ENCODE measurements at regions not wholly inside any gene's neighbourhood (a gene's known extent, or its start where the extent isn't known, plus 50 kb on each side); places are given as distances from the start of the nearest gene placed in this dataset.
"Not testable (repeated sequence)": the region's sequence is repeated elsewhere in the genome, so short reads cannot be mapped to it uniquely, and the experiment has no call there.

DNA sequence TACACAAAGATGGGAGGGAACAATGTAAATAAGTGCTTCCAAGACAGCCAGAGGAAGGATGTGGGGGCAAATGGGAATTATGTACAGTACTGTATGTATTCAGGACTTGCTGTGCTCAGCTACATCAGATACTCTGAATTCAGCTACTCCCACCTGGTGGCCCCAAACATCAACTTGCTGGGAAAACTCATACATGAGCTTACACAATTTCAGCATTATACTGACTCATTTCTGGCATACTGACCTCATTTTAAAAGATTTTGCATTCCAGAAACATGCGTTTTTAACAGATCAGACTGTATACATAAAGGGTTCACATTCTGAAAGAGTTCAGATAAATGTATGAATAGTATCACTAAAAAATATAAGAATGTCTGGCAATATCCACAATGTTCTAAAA is 59.7 kb downstream of the GPX5 start:
- peak; percentile 60 for DNase-seq

DNA sequence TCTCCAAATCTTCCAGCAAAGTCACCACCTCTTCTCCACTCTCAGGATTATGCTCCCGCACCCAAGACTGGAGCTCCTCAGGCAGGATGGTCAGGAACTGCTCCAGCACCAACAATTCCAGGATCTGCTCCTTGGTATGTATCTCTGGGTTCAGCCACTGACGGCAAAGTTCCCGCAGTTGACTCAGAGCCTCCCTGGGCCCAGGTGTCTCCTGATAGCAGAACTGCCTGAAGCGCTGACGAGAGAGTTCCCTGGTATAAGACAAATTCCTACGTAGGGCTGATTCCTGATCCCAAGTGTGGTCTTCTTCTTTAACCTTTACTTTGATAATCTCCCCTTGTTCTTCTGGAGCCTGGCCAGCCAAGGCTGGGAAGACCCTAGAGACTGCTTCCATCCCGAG is 60.6 kb downstream of the GPX5 start:
- DNase-seq = no peak

DNA sequence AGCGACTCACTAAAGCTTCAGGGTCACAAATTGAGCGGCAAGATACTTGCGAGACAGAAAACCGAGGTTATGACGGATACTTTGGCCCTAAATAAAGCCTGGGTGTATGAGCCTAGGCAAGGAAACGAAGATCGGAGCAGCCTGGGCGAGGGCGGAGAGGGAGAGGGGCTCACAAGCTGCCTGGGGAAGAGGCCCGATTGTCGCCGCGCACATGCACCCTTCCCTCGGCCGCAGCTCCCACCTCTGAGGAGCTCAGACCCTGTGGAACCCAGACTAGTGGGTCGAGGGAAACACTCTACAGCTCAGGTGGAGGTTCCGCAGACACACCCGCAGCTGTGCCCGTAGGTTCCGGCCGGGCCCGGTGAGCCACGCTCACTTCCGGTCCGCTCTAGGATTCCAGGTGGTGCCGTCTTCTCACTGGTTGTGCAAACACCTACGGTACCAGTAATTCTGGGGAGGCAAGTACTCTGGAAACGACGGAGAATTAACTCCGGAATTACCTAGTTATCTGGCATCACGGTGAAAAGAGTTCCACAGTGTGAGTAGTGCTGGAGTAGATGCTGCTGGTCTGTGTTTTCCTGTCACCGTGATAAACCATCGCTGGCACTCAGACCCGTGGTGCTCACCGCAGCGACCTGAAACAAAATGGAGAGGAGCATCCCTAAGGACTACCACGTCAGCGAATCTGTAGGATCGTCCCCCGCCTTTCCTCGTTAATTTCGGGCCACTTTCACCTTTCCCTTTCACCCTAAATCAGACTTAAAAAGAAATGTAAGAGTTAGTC is 61.5 kb downstream of the GPX5 start:
- DNase-seq = peak; percentile 31

DNA sequence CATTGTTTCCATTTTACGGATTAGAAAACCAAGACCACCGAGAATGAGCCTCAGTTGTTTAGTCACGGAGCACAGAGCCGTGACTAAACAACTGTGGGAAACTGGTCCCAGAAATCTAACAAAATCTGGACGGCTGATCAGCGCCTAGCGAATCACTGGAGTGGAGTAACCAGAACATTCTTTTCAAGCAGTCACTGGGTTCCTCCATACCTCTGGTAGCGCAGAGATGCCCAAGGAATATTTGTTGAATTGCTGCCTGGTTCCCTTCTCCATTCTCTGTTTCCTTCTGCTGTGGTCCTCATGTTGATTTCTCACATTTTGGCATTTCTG is 62.0 kb downstream of the GPX5 start:
- no peak for DNase-seq

DNA sequence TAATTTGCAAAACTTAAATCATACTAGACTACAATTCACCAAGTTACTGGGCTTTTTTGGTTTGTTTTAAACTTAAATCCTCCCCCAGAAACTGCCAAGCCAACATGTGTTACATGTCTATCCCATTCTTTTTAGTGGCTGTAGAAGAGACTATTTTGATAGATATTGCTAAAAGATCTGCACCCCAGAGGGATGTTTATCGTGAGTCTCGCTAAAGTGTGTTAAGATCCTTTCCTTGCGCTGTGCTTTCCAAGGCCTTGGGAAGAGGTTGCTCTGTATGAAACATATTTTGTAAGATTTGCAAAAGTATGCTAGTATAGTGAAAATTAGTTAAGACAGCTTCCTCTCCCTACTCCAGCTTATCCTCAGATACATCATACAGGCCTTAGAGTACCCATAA is 63.0 kb downstream of the GPX5 start:
- DNase-seq = no peak

DNA sequence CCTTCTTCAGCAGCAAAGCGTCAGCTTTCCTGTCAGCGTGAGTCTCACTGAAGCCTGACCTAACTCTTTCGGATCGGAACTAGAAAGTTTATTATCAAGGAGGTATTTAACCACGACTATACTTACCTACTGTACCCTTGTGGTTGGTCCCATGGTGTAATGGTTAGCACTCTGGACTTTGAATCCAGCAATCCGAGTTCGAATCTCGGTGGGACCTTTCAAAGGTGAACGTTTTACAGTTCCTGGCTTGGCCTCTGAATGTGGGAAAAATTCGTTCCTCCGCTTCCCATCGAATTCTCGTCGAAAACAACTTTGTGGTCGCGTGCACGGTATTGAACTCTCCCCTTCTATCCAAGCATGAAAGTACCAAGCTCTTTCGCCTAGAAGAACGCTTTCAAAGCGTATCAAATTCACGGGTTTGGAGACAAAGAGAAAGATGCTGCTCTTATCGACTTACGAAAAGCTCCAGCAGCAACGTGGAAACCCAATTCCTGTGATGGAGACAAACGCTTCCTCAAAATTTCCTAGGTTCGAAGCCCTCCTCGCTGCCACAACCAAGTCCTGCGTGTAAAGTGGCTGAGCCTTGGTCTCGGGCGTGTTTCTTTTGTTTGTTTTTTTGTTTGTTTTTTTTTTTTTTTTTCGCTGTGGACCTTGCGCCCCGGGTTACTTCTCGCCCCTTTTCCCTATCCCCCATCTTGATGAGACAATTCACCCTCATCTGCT is 63.7 kb downstream of the GPX5 start:
- DNase-seq = peak; percentile 95

DNA sequence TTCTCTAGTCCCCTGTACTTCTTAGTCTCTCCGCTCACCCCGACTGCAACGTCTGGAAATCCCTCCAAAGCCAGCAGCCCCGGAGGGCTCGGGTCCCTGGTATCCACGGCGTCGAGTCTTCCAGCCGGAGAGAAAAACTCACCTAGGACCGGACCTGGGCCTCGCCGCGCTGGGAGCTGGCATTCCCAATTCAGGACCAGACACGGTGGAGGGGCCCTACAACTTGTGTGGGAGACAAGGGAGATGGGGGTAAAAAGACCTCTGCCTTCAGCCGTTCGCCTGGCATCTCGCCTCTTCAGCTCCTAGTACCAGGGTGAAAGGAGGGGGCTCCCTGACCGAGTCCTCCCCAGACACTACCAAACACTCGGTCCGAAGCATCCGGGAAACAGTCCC is 64.3 kb downstream of the GPX5 start:
- no peak for DNase-seq

DNA sequence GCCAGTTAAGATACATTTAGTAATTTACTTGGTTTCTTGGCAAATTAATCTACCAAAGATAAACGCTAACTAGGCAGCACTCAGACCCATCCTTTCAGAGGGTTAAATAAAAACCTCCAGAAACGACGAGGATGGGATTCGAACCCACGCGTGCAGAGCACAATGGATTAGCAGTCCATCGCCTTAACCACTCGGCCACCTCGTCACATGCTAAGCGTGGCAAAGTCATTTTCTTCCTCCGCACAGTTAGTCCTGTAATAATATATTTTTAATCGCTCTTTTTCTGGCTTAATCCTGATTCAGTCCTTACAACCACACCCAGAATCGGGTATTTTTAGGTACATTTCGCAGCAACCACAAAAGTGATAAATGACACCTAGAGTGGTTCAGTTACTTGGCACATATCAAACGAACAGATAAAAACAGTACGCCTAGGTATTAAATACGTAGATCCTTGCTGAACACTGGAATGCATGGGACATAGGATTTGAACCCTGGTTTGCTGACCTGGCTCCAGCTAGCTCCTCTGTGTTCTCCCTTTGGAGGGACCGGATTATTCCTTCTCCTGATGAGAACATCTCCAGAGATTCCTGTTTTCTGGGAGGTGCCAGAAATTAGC is 71.6 kb downstream of the GPX5 start:
- DNase-seq = peak; percentile 67

DNA sequence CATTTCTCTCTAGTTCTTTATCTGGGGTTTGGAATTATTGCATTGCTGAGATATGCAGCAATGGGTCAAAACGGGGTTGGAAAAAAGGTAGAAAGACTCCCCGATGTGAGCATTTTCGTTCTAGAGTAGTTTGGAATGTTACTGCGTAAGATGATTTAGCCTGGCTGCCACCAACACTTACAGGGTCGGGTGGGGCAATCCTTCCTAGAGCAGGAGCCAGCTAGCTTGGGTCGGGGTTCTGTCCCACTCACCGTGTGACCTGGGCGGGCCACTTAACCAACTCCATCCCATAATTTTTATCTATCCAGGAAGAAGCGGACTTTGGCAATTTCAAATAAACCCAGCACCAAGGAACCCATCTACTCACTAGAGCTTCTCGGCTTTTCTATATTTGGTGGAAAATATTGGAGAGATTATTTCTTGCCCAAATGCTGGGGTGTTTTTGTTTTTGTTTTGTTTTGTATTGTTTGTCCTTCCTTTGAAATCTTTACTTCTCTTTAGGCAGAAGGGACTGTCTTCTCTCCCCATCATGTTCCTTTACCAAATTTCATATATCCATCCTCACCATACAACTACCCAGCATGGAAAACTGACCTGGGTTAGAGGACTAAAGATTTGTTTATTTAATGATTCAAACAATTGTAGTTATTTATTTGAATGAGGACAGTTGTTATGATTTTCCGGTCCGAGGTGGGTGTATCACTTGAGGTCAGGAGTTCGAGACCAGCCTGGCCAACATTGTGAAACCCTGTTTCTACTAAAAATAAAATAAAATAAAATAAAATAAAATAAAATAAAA is 72.4 kb downstream of the GPX5 start:
- no peak for DNase-seq

DNA sequence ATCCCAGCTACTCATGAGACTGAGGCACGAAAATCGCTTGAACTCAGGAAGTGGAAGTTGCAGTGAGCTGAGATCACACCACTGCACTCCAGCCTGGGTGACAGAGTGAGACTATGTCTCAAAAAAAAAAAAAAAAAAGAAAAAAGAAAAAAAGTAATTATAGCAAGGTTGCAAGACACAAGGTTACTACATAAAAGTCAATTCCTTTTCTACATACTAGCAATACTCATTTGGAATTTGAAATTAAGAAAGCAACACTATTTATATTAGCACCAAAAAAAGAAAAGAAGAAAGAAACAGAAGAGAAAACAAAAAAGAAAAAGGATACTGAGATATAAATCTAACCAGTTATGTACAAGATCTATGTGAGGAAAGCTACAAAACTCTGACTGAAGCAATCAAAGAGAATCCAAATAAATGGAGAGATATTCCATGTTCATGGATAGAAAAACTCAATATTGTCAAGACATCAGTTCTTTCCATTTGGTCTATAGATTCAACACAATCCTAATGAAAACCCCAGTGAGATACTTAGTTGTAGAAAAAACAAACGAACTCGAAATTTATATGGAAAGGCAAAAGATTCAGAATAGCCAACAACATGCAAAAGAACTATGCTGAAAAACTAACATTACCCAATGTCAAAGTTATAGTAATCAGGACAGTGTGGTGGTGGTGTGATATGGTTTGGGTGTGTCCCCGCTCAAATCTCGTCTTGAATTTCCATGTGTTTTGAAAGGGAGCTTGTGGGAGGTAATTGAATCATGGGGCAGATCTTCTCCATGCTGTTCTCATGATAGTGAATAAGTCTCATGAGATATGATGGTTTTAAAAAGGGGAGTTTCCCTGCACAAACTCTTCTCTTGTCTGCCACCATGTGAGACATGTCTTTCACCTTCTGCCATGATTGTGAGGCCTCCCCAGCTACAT is 73.3 kb downstream of the GPX5 start:
- DNase-seq = no peak

DNA sequence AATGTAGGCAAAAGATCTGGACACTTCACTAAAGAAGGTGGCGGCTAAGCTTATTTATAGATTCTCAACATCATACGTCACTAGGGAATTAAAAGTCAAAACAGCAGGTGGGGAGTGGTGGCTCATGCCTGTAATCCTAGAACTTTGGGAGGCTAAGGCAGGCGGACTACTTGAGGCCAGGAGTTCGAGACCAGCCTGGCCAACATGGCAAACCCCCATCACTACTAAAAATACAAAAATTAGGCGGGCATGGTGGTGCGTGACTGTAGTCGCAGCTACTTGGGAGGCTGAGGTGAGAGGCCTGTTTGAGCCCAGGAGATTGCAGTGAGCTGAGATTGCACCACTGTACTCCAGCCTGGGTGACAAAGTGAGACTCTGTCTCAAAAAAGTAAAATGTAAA is 74.6 kb downstream of the GPX5 start:
- no peak for DNase-seq

DNA sequence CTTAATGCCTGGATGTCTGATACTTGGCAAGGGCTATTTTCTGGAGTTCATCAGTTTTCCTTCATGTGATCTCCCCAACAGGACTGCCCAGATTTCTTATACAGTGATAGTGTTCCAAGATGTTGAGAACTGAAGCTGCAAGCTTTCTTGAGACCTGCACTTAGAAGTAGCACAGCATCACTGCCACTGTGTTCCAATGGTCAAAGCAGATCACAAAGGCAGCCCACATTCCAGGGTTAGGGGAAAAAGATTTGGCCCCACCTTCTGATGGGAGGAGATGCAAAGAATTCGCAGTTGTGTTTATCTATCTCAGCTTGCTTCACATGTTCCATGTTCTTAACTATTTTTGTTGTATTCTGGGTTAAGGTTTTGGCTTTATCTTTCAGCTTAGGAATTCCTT is 78.2 kb downstream of the GPX5 start:
- no peak for DNase-seq

DNA sequence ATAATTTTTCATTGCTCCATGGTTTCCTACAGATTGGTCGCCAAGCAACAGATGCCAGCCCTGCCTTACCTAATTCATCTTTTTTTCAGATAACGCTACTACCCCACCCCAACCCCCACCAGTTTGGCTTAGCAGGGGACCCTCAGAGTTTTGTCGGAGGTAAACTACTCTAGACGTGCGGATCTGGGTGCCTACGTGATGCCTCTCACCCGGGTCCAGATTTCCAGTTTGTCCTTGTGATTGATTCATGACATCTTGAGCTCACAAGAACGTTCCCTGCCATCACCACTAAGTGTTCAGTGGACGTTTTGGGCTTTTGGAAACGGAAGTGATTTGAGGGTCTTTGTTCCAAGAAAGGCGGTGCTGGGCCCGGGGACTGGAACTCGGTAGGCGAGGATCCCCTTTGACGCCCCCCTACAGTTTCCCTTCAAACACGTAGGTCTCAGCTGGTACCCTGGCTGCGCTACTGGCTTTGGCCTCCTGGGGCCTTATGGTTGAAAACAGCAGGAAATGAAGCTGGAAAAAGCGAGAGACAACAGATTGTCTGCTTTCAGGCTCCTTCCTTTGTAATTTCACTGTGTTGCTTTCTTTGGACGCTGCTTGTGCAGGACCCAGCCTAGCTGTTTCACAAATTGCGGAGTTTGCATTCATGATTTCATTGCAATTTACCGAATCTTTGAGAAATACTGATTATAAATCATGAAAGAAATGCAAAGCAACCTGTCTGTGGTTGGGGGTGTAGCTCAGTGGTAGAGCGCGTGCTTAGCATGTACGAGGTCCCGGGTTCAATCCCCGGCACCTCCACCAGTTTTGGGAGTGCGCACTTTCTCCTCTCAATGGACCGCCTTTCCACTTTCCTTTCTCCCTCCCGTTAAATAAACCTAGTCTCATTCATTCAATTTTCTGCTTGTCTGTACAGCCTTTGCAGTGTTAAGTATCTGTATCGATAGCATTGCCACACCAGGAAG is 81.0 kb downstream of the GPX5 start:
- DNase-seq = peak; percentile 85

DNA sequence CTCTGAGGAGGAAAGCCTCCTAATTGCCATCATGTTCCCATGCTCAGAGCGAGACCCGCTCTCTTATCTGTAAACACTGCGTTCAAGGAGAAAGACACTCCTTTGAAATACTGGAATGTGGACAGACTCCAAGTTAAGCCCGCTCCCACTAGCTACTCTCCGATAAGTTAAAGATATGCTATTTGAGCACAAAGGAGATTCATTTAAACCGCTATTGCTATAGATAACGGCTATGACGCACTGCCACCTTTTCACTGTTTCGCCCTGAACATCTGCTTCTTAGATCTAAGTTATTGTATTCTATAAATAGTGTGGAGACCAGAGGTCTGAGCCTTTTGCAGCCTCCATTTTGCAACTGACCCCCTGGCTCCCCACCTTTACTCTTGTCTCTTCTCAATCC is 82.3 kb downstream of the GPX5 start:
- DNase-seq = no peak

DNA sequence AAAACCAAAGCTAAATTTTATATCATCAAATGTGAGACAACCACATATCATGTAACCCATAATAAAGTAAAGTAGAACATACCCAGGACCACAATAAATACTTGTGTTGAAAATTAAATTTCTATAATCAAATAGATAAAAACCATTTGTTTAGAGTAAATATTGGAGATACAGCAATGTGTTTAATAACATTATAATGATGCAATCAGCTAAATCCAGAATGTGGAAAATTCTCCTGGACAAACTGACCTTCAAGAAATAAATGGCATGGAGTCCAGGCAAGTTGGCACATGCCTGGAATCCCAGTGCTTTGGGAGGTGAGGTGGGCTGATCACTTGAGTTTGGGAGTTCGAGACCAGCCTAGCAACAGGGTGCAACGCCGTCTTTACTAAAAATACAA is 84.0 kb downstream of the GPX5 start:
- no peak for DNase-seq

DNA sequence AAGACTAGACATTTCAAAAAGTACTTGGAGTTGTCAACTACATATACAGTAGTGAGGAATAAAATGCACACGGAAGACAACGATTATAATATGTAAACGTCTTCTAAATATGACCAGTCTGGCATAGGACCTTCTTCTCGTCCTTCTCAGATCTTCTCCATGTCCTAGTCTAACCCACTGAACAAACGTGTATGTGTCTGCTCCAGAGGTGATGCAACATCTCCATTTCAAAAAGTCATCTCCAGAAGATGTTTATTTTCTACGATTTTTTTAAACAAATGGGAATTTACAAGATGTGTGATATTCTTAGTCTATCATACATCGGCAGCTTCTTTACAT is 89.9 kb downstream of the GPX5 start:
- DNase-seq = no peak

DNA sequence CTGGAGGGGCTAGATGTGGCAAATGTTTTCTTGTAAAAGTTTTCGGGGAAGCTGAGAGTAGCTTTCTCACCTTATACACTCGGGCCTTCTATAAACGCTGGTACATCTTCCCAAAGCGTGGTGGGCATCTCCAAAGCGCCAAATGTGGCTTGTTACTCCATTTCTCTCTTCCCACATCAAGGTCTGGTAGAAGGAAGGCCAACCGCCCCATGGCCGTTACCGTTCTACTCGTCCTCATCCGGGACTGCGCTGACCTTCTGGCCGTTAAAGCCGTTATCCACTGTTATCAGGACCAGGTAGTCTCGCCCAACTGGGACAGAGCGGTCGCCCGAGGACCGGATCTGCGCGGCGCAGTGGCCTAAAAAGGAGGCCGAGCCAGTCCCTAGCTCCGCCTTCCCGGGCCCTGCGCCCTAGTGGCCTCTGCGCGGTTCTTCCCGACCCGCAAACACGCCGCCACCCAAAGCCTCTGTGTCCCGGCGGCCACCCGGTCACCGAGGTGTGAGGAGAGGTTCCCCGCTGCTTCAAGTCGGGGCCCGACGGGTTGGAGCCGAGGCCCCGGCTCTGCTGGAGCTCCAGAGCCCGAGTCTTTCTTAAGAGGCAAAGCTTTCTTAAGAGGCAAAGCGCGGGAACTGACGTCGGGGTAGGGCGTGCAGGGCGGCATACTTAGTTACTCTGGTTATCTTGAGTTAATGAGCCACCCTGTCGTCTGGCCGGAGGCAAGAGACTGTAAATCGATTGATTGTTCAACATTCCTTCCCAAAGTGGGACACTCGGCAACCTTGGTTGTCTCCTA is 90.5 kb downstream of the GPX5 start:
- DNase-seq = no peak

DNA sequence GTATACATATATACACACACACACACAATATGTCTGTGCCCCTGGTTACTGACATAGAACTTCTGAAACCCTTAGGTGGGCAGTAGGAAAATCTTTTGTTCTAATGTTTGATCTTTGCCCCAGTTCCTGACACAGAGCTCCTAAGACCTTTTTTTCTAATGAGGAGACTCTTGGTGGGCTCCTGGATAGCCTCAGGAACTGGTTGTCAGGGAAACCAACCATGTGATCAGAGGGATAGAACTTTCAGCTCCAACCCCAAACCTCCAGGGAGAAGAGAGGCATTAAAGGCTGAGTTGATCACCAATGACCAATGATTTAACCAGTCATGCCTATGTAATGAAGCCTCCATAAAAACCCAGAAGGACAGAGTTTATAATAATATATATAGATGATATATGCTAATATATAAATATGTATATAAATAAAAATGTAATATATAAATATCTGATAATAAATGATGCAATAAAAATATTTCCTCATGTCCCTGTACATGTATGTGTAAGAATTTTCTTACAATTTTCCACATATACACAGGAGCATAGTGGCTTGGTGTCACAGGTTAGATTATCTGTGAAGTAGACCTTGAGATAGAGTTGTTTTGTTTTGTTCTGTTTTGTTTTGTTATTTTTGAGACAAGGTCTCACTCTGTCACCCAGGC is 93.3 kb downstream of the GPX5 start:
- no peak for DNase-seq

DNA sequence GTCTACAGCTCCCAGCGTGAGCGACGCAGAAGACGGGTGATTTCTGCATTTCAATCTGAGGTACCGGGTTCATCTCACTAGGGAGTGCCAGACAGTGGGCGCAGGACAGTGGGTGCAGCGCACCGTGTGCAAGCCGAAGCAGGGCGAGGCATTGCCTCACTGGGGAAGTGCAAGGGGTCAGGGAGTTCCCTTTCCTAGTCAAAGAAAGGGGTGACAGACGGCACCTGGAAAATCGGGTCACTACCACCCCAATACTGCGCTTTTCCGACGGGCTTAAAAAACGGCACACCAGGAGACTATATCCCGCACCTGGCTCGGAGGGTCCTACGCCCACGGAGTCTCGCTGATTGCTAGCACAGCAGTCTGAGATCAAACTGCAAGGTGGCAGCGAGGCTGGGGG is 95.6 kb downstream of the GPX5 start:
- not testable (repeated sequence) for DNase-seq

DNA sequence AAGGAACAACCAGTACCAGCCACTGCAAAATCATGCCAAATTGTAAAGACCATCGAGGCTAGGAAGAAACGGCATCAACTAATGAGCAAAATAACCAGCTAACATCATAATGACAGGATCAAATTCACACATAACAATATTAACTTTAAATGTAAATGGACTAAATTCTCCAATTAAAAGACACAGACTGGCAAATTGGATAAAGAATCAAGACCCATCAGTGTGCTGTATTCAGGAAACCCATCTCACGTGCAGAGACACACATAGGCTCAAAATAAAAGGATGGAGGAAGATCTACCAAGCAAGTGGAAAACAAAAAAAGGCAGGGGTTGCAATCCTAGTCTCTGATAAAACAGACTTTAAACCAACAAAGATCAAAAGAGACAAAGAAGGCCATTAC is 97.6 kb downstream of the GPX5 start:
- DNase-seq = not testable (repeated sequence)
